ENCODE measurements at regions not wholly inside any gene's neighbourhood (a gene's known extent, or its start where the extent isn't known, plus 50 kb on each side); places are given as distances from the start of the nearest gene placed in this dataset.

DNA sequence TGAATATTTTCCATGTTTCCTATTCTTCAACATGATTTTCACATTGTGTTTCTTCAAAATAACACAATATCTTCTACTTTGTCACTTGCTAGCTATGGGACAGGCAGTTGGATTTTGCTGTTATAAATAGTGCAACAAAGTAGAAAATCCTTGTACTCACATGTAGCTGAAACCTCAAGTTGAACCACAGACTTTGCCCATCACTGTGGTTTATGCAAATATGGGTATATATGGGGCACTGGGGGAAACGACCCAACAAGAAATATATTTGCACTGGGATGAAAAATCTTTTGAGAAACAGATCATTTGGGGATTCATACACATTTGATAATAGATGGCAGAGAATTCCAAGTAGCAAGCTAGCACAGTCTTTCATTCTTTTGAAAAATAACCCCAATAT, 486.3 kb upstream of the MAP2 start:
- TF ChIP-seq, protein P1, sequence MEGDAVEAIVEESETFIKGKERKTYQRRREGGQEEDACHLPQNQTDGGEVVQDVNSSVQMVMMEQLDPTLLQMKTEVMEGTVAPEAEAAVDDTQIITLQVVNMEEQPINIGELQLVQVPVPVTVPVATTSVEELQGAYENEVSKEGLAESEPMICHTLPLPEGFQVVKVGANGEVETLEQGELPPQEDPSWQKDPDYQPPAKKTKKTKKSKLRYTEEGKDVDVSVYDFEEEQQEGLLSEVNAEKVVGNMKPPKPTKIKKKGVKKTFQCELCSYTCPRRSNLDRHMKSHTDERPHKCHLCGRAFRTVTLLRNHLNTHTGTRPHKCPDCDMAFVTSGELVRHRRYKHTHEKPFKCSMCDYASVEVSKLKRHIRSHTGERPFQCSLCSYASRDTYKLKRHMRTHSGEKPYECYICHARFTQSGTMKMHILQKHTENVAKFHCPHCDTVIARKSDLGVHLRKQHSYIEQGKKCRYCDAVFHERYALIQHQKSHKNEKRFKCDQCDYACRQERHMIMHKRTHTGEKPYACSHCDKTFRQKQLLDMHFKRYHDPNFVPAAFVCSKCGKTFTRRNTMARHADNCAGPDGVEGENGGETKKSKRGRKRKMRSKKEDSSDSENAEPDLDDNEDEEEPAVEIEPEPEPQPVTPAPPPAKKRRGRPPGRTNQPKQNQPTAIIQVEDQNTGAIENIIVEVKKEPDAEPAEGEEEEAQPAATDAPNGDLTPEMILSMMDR (conservative IDR thresholded peaks at IDR 0.05; ENCODE audit: low read depth, low read length), result no peak
- TF ChIP-seq EZH2phosphoT487 (IDR thresholded peaks at IDR 0.05; ENCODE audit: borderline replicate concordance, low read length) (no peak), EZH2 (IDR thresholded peaks at IDR 0.05; ENCODE audit: low read length, unreplicated experiment) (no peak)

All from PC-3 (cell line).